PFSK-1 (cell line): ENCODE measurements at regions not wholly inside any gene's neighbourhood (a gene's known extent, or its start where the extent isn't known, plus 50 kb on each side); places are given as distances from the start of the nearest gene placed in this dataset.

Experiments
- FOXP2 ChIP-seq: optimal IDR thresholded peaks from 2 replicates; pipeline ENCODE3; 2011; ENCODE audit warnings: borderline replicate concordance, control low read depth, inconsistent platforms; ENCODE audit not compliant: insufficient read depth; ENCODE audit errors: extremely low read length, extremely low read depth
- POLR2AphosphoS5 ChIP-seq: IDR thresholded peaks from 2 replicates; pipeline ENCODE4 v1.6.1; 2012; ENCODE audit warnings: low read depth, mild to moderate bottlenecking, control low read depth, low read length, moderate library complexity
- SIN3A ChIP-seq: IDR thresholded peaks from 2 replicates; pipeline ENCODE4 v1.6.1; 2012; ENCODE audit warnings: mild to moderate bottlenecking, low read length, moderate library complexity, borderline replicate concordance; ENCODE audit not compliant: insufficient read depth
- TAF1 ChIP-seq: IDR thresholded peaks from 2 replicates; pipeline ENCODE4 v1.6.1; 2012; ENCODE audit warnings: low read length, control low read depth, borderline replicate concordance; ENCODE audit not compliant: insufficient read depth
- TF ChIP-seq, protein P1 (sequence below), 2 experiments: IDR thresholded peaks; 2 replicates each; pipeline versions ENCODE4 v1.6.1 to v1.8.0; 2011 to 2012; ENCODE audit warnings: low read depth in 2 of 2, low read length in 2 of 2, control low read depth in 1 of 2, inconsistent platforms in 1 of 2, mild to moderate bottlenecking in 1 of 2, moderate library complexity in 1 of 2; ENCODE audit not compliant: insufficient read depth in 1 of 2

DNA sequence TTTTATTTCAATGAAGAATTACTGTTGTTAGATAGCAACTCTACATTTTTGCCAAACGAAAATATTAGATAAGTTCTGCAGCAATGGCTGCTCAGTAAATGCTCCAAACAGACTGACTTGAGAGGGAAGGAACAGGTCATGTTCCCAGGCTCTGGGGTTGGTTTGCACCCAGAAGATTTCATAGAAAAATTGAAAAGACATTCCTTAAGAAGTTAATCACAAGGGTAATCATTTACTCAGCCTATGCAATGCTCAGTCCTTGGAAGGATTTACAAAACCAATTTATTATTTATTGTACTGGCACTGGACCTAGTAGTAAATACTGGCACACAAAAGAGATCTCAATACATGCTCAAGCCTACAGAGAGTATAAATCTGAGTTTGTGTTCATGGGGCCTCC, 179.1 kb upstream of the MTNR1B start:
- no peak for TF ChIP-seq TAF1
- TF ChIP-seq POLR2AphosphoS5, result no peak
- no peak for TF ChIP-seq SIN3A
- TF ChIP-seq, protein P1, sequence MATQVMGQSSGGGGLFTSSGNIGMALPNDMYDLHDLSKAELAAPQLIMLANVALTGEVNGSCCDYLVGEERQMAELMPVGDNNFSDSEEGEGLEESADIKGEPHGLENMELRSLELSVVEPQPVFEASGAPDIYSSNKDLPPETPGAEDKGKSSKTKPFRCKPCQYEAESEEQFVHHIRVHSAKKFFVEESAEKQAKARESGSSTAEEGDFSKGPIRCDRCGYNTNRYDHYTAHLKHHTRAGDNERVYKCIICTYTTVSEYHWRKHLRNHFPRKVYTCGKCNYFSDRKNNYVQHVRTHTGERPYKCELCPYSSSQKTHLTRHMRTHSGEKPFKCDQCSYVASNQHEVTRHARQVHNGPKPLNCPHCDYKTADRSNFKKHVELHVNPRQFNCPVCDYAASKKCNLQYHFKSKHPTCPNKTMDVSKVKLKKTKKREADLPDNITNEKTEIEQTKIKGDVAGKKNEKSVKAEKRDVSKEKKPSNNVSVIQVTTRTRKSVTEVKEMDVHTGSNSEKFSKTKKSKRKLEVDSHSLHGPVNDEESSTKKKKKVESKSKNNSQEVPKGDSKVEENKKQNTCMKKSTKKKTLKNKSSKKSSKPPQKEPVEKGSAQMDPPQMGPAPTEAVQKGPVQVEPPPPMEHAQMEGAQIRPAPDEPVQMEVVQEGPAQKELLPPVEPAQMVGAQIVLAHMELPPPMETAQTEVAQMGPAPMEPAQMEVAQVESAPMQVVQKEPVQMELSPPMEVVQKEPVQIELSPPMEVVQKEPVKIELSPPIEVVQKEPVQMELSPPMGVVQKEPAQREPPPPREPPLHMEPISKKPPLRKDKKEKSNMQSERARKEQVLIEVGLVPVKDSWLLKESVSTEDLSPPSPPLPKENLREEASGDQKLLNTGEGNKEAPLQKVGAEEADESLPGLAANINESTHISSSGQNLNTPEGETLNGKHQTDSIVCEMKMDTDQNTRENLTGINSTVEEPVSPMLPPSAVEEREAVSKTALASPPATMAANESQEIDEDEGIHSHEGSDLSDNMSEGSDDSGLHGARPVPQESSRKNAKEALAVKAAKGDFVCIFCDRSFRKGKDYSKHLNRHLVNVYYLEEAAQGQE (IDR thresholded peaks at IDR 0.05; ENCODE audit: insufficient read depth in 1 of 2, low read depth in 2 of 2, low read length in 2 of 2), result no peak
- no peak for TF ChIP-seq FOXP2
